ENCODE measurements at regions not wholly inside any gene's neighbourhood (a gene's known extent, or its start where the extent isn't known, plus 50 kb on each side); places are given as distances from the start of the nearest gene placed in this dataset.

DNA sequence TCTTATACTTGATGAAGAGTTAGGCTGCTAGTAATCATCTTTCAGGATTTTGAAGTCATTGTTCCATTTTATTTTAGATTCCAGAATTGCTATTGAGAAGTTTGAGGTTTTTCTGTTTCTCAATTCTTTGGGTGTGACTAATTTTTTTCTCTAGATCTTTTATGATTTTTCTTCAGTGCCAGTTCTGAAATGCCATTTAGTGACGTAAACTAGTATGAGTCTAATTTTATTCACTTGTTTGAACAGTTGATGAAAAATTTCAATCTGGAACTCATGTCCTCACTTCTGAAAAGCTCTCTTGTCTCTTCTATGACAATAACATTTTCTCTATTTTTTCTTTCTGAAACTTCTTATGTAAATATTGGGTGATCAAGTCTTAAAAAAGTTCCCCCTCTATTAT, 188.5 kb upstream of the HTR2A start:
- H3K14ac ChIP-seq (ENCODE audit: insufficient read depth, low read length), result no peak overlapping the region
- no peak overlapping the region for H4K5ac ChIP-seq (ENCODE audit: insufficient read length, low read depth, low read length)
- no peaks in the 10 kb centered on the region for H3K23me2 ChIP-seq (ENCODE audit: insufficient read length, low read depth, low read length, poor library complexity, severe bottlenecking)
- H3K4me2 ChIP-seq (ENCODE audit: insufficient read depth, insufficient read length, low read length), result no peak overlapping the region
- no CpG with 5 or more reads among the region's 1 CpG for WGBS (ENCODE audit: extremely low coverage, insufficient read length, low lambda C conversion rate)
- H3K9ac ChIP-seq (ENCODE audit: extremely low read depth, insufficient read length, low read length), result no peak overlapping the region
- Mint-ChIP-seq H3K9me3 (peaks cover 0 to 3% of the 10 kb centered on the region in 2 experiments; a peak in 1 of 5 replicates), H3K36me3 (ENCODE audit: insufficient read depth in 1 of 3, low read depth in 3 of 3) (peaks cover 0 to 11% (median 3%) of the 10 kb centered on the region in 3 experiments; a peak in 3 of 7 replicates), H3K4me1 (no peaks in the 10 kb centered on the region), H3K4me3 (no peak overlapping the region), H3K27me3 (ENCODE audit: low read depth) (no peaks in the 10 kb centered on the region), H3K27ac (no peak overlapping the region)
- H2BK120ac ChIP-seq (ENCODE audit: low read depth, low read length, poor library complexity, severe bottlenecking), result no peak overlapping the region
- TF ChIP-seq, protein P1, sequence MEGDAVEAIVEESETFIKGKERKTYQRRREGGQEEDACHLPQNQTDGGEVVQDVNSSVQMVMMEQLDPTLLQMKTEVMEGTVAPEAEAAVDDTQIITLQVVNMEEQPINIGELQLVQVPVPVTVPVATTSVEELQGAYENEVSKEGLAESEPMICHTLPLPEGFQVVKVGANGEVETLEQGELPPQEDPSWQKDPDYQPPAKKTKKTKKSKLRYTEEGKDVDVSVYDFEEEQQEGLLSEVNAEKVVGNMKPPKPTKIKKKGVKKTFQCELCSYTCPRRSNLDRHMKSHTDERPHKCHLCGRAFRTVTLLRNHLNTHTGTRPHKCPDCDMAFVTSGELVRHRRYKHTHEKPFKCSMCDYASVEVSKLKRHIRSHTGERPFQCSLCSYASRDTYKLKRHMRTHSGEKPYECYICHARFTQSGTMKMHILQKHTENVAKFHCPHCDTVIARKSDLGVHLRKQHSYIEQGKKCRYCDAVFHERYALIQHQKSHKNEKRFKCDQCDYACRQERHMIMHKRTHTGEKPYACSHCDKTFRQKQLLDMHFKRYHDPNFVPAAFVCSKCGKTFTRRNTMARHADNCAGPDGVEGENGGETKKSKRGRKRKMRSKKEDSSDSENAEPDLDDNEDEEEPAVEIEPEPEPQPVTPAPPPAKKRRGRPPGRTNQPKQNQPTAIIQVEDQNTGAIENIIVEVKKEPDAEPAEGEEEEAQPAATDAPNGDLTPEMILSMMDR (conservative IDR thresholded peaks at IDR 0.05), result no peak
- H3T11ph ChIP-seq (ENCODE audit: low read length), result no peak overlapping the region
- H3K9me3 ChIP-seq (ENCODE audit: control insufficient read depth, low read depth, low read length), result no peaks in the 10 kb centered on the region
- H2BK5ac ChIP-seq (ENCODE audit: insufficient read length, low read length), result no peak overlapping the region
- H3K18ac ChIP-seq (ENCODE audit: insufficient read length, low read depth, low read length), result no peak overlapping the region
- no peak overlapping the region for H4K8ac ChIP-seq (replicated peaks; ENCODE audit: insufficient read length, low read depth, low read length)
- H3K27ac ChIP-seq (ENCODE audit: insufficient read length, low read depth, low read length), result no peak overlapping the region
- no peaks in the 10 kb centered on the region for H3K4me1 ChIP-seq (ENCODE audit: insufficient read depth, low read length)
- no peaks in the 10 kb centered on the region for H4K20me1 ChIP-seq (ENCODE audit: control insufficient read depth, insufficient read depth, insufficient read length)
- H4K91ac ChIP-seq (ENCODE audit: insufficient read length, low read depth, low read length), result no peak overlapping the region
- no peak for DNase-seq
- no peak overlapping the region for H2BK15ac ChIP-seq (ENCODE audit: low read depth, low read length)
- H2BK20ac ChIP-seq (ENCODE audit: low read depth, low read length, poor library complexity, severe bottlenecking), result no peak overlapping the region
- H2BK12ac ChIP-seq (ENCODE audit: insufficient read length, low read depth, low read length), result no peak overlapping the region
- no peak overlapping the region for H2AFZ ChIP-seq (ENCODE audit: low read length)
- no peaks in the 10 kb centered on the region for H3K79me2 ChIP-seq (ENCODE audit: insufficient read depth, low read length)
- no peak overlapping the region for H3K56ac ChIP-seq (ENCODE audit: insufficient read length, low read depth, low read length)
- no peaks in the 10 kb centered on the region for H3K79me1 ChIP-seq (ENCODE audit: insufficient read depth, low read depth, low read length, poor library complexity, severe bottlenecking)
- H3K4ac ChIP-seq (ENCODE audit: low read depth, low read length), result no peak overlapping the region
- H3K23ac ChIP-seq (ENCODE audit: insufficient read length, low read depth, low read length), result no peak overlapping the region
- no peaks in the 10 kb centered on the region for H3K27me3 ChIP-seq (ENCODE audit: insufficient read depth, low read length)
- no peak overlapping the region for H2AK5ac ChIP-seq (ENCODE audit: insufficient read length, low read length)

Measured in H9 (cell line).